GM12878 (cell line): ENCODE measurements at regions not wholly inside any gene's neighbourhood (a gene's known extent, or its start where the extent isn't known, plus 50 kb on each side); places are given as distances from the start of the nearest gene placed in this dataset.

Experiments
- ATAC-seq: fragments of 200-7000 bp; cut with Tn5 transposase; 3 replicates; pipeline ENCODE4 v1.9.1; 2020; ENCODE audit warnings: mild to moderate bottlenecking, moderate library complexity
- BruUV-seq: library from RNA; stranded (reverse); fragments of 400-500 nt; replicated peaks from 2 replicates; lab custom pipeline; 2021; lab: Mats Ljungman, UMichigan
- CTCF ChIA-PET: fragments of 300-600 bp; sonication (Branson Sonifier 250); formaldehyde crosslinking; extraction: SDS; loops from one replicate; lab custom pipeline; 2021; ENCODE audit warnings: inconsistent platforms; lab: Yijun Ruan, JAX
- POLR2A ChIA-PET: fragments of 350-600 bp; formaldehyde crosslinking; extraction: SDS; loops from one replicate; lab custom pipeline; 2021; ENCODE audit warnings: inconsistent platforms; lab: Charles Lee
- RAD21 ChIA-PET: fragments of 300-600 bp; sonication (Branson Sonifier 250); formaldehyde crosslinking; loops from one replicate; lab custom pipeline; 2023; ENCODE audit warnings: antibody characterized with exemption; ENCODE audit not compliant: unreplicated experiment; lab: Charles Lee
- SMC1A ChIA-PET: fragments of 300-600 bp; sonication (Branson Sonifier 250); formaldehyde crosslinking; loops from one replicate; lab custom pipeline; 2023; ENCODE audit not compliant: unreplicated experiment, uncharacterized antibody; lab: Charles Lee
- DNase-seq: peaks from one replicate; pipeline ENCODE4 v3.0.0-alpha.2; 2011; ENCODE audit warnings: low read depth, low spot score
- FAIRE-seq: peaks from 3 replicates; lab custom pipeline; 2011; peaks lifted over from hg19 to GRCh38; lab: Jason Lieb, UNC
- H2AFZ ChIP-seq: 2 replicates; pipeline ENCODE4 v1.6.0; 2011; ENCODE audit warnings: low read depth, low read length, control low read depth; ENCODE audit not compliant: control insufficient read depth
- H3K27ac ChIP-seq: 2 replicates; pipeline ENCODE4 v1.5.1; 2011; ENCODE audit warnings: control low read depth; ENCODE audit not compliant: control insufficient read depth, insufficient read depth
- H3K27me3 ChIP-seq, 2 experiments: replicated peaks in 1 of 2; 2 replicates each; pipeline versions ENCODE4 v1.6.0 to v1.6.1; 2011; ENCODE audit warnings: low read length in 1 of 2; ENCODE audit not compliant: control insufficient read depth in 2 of 2, insufficient read depth in 2 of 2
- H3K36me3 ChIP-seq, 2 experiments: 2 replicates each; pipeline ENCODE4 v1.5.1; 2011; ENCODE audit warnings: low read length in 1 of 2; ENCODE audit not compliant: control insufficient read depth in 2 of 2, insufficient read depth in 2 of 2
- H3K4me1 ChIP-seq: 2 replicates; pipeline ENCODE4 v1.6.1; 2011; ENCODE audit warnings: mild to moderate bottlenecking, low read length, moderate library complexity, mixed read lengths; ENCODE audit not compliant: control insufficient read depth, insufficient read depth
- H3K4me2 ChIP-seq: 2 replicates; pipeline ENCODE4 v1.6.0; 2011; ENCODE audit warnings: control low read depth; ENCODE audit not compliant: control insufficient read depth, insufficient read depth
- H3K4me3 ChIP-seq: fragments of 200-600 bp; sonication (generic); 2 replicates; pipeline ENCODE4 v1.5.1; 2016
- H3K79me2 ChIP-seq: 2 replicates; pipeline ENCODE4 v1.6.0; 2011; ENCODE audit warnings: low read length; ENCODE audit not compliant: control insufficient read depth, insufficient read depth
- H3K9ac ChIP-seq: 2 replicates; pipeline ENCODE4 v1.8.0; 2011; ENCODE audit warnings: low read length, control low read depth, mixed read lengths; ENCODE audit not compliant: control insufficient read depth, insufficient read depth
- H3K9me3 ChIP-seq: replicated peaks from 3 replicates; pipeline ENCODE4 v1.5.1; 2011; ENCODE audit warnings: mild to moderate bottlenecking, low read length; ENCODE audit not compliant: control insufficient read depth, insufficient read depth
- H4K20me1 ChIP-seq: 2 replicates; pipeline ENCODE4 v1.6.0; 2011; ENCODE audit not compliant: control insufficient read depth, insufficient read depth
- ATF7 ChIP-seq: fragments of 450-650 bp; IDR thresholded peaks from 2 replicates; pipeline ENCODE4 v1.6.1; 2016; ENCODE audit warnings: low read depth, mild to moderate bottlenecking
- BRCA1 ChIP-seq: IDR thresholded peaks from 2 replicates; pipeline ENCODE4 v1.6.1; 2011; ENCODE audit warnings: low read depth, low read length, improper control_type of control experiment
- CBFB ChIP-seq: IDR thresholded peaks from 2 replicates; pipeline ENCODE4 v1.6.1; 2016; ENCODE audit warnings: antibody characterized with exemption, low read depth
- DPF2 ChIP-seq: fragments of 450-650 bp; IDR thresholded peaks from 2 replicates; pipeline ENCODE4 v1.6.1; 2017; ENCODE audit warnings: mild to moderate bottlenecking
- EED ChIP-seq: sonication (generic); IDR thresholded peaks from 2 replicates; pipeline ENCODE4 v1.6.1; 2016; ENCODE audit warnings: antibody characterized with exemption, low read depth
- GABPA ChIP-seq: IDR thresholded peaks from 2 replicates; pipeline ENCODE4 v1.6.1; 2014; ENCODE audit warnings: antibody characterized with exemption, low read depth, mild to moderate bottlenecking, inconsistent platforms
- LARP7 ChIP-seq: fragments of 450-650 bp; IDR thresholded peaks from 2 replicates; pipeline ENCODE4 v1.6.1; 2017; ENCODE audit warnings: mild to moderate bottlenecking
- MYB ChIP-seq: fragments of 150-350 bp; IDR thresholded peaks from 2 replicates; pipeline ENCODE4 v1.6.1; 2014; ENCODE audit warnings: mild to moderate bottlenecking, low read depth, low read length, borderline replicate concordance
- POU2F2 ChIP-seq: IDR thresholded peaks from 3 replicates; pipeline ENCODE4 v1.6.1; 2011; ENCODE audit warnings: low read depth, mild to moderate bottlenecking, low read length, borderline replicate concordance
- RB1 ChIP-seq: fragments of 450-650 bp; formaldehyde crosslinking; IDR thresholded peaks from 2 replicates; pipeline ENCODE4 v1.6.1; 2017; ENCODE audit warnings: mild to moderate bottlenecking, borderline replicate concordance
- SIN3A ChIP-seq: IDR thresholded peaks from 2 replicates; pipeline ENCODE4 v1.6.1; 2012; ENCODE audit warnings: low read depth, low read length, improper control_type of control experiment
- TBL1XR1 ChIP-seq: IDR thresholded peaks from 2 replicates; pipeline ENCODE4 v1.6.1; 2012; ENCODE audit warnings: low read depth, low read length, improper control_type of control experiment
- ZBED1 ChIP-seq: IDR thresholded peaks from 2 replicates; pipeline ENCODE4 v1.6.1; 2016; ENCODE audit warnings: borderline replicate concordance
- WGBS: methylation state at CpG from one replicate; pipeline ENCODE4 v1.1.6; 2016; ENCODE audit warnings: low lambda C conversion rate; ENCODE audit not compliant: insufficient replicate concordance, insufficient coverage; ENCODE audit errors: missing lambda C conversion rate; 5-methylcytosine and 5-hydroxymethylcytosine counted together
- in situ Hi-C: fragments of 300-500 bp; cut with MboI; formaldehyde crosslinking; loops from 9 replicates; pipeline ENCODE4 v1.14.3; 2018; ENCODE audit warnings: mixed read lengths
- intact Hi-C: fragments of 100-400 bp; cut with micrococcal nuclease; formaldehyde crosslinking; loops from one replicate; pipeline ENCODE4 v1.14.2; 2022; ENCODE audit not compliant: unreplicated experiment
- TF ChIP-seq, protein P1 (sequence below): fragments of 450-650 bp; IDR thresholded peaks from 2 replicates; pipeline ENCODE4 v1.6.1; 2018; ENCODE audit warnings: mild to moderate bottlenecking, low read depth, moderate library complexity; ENCODE audit not compliant: partially characterized antibody
- TF ChIP-seq, protein P2 (sequence below): fragments of 150-350 bp; IDR thresholded peaks from 2 replicates; pipeline ENCODE4 v1.6.1; 2014; ENCODE audit warnings: mild to moderate bottlenecking, low read depth, low read length
- TF ChIP-seq, protein P3 (sequence below): fragments of 450-650 bp; IDR thresholded peaks from 2 replicates; pipeline ENCODE4 v1.6.1; 2017; ENCODE audit warnings: mild to moderate bottlenecking, moderate library complexity

DNA sequence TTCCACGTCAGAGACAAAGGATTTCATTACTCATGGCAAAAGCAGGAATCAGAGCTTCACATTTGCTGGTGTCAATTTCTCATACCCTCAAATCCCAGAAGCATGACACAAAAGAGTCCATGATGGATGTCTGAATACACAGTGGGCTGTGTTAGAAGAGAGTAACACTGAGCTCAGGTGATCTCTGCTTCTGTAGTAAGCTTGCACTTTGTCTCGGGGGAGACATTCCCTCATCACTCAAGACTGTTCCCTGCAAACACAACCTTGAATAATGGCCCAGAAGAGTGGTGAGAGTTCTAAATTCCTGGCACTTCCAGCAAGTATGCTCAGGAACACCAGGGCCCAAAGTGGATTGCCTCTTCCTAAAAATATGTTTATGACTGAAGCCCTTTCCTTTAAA is 1787.2 kb upstream of the SEL1L start (continued):
- no peak for TF ChIP-seq TBL1XR1
- no peak for TF ChIP-seq POU2F2
- no peak for TF ChIP-seq CBFB
- TF ChIP-seq, protein P1, sequence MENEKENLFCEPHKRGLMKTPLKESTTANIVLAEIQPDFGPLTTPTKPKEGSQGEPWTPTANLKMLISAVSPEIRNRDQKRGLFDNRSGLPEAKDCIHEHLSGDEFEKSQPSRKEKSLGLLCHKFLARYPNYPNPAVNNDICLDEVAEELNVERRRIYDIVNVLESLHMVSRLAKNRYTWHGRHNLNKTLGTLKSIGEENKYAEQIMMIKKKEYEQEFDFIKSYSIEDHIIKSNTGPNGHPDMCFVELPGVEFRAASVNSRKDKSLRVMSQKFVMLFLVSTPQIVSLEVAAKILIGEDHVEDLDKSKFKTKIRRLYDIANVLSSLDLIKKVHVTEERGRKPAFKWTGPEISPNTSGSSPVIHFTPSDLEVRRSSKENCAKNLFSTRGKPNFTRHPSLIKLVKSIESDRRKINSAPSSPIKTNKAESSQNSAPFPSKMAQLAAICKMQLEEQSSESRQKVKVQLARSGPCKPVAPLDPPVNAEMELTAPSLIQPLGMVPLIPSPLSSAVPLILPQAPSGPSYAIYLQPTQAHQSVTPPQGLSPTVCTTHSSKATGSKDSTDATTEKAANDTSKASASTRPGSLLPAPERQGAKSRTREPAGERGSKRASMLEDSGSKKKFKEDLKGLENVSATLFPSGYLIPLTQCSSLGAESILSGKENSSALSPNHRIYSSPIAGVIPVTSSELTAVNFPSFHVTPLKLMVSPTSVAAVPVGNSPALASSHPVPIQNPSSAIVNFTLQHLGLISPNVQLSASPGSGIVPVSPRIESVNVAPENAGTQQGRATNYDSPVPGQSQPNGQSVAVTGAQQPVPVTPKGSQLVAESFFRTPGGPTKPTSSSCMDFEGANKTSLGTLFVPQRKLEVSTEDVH: no peak
- no peak for TF ChIP-seq MYB
- no peak for TF ChIP-seq GABPA
- no peak for TF ChIP-seq EED
- no peak for TF ChIP-seq LARP7
- no peak for TF ChIP-seq ZBED1
- TF ChIP-seq SIN3A: no peak
- TF ChIP-seq RB1: no peak
- TF ChIP-seq, all 136 proteins: peak for 0

DNA sequence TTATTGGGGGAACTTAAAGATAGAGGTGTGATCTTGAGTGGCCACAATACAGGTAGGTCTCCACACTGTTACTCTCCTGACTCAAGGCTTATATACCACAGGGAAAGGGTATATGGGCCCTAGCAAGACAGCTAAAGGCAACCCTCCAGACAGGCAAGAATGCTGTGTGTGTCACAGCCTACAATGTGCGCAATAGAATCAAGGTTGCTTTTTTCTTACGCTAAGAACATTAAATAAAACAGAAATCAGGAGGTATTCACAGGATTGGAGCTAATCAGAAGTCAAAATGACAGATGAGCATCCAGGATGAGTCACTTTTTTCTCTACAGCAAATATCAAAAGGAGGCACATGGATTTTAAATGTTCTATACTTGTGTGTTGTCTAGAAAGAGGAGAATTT is 1797.9 kb upstream of the SEL1L start:
- H4K20me1 ChIP-seq: no peaks in the 10 kb centered on the region
- FAIRE-seq: no peak
- no peaks in the 10 kb centered on the region for H3K4me1 ChIP-seq
- no peak for DNase-seq
- ChIA-PET RAD21 (no interaction called here), CTCF (no interaction called here), SMC1A (no interaction called here), POLR2A (no interaction called here)
- no TSS peak for BruUV-seq
- no peak overlapping the region for H3K9ac ChIP-seq
- H3K4me2 ChIP-seq: no peak overlapping the region
- H3K4me3 ChIP-seq: no peak overlapping the region
- H3K36me3 ChIP-seq: no peaks in the 10 kb centered on the region
- H3K27me3 ChIP-seq: no peaks in the 10 kb centered on the region
- no peak for ATAC-seq
- intact Hi-C loops (no loop called here), in situ Hi-C loops (no loop called here)
- TF ChIP-seq, protein P2, sequence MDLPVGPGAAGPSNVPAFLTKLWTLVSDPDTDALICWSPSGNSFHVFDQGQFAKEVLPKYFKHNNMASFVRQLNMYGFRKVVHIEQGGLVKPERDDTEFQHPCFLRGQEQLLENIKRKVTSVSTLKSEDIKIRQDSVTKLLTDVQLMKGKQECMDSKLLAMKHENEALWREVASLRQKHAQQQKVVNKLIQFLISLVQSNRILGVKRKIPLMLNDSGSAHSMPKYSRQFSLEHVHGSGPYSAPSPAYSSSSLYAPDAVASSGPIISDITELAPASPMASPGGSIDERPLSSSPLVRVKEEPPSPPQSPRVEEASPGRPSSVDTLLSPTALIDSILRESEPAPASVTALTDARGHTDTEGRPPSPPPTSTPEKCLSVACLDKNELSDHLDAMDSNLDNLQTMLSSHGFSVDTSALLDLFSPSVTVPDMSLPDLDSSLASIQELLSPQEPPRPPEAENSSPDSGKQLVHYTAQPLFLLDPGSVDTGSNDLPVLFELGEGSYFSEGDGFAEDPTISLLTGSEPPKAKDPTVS: no peak
- TF ChIP-seq BRCA1 (no peak), ATF7 (no peak), DPF2 (no peak)
- TF ChIP-seq, protein P3, sequence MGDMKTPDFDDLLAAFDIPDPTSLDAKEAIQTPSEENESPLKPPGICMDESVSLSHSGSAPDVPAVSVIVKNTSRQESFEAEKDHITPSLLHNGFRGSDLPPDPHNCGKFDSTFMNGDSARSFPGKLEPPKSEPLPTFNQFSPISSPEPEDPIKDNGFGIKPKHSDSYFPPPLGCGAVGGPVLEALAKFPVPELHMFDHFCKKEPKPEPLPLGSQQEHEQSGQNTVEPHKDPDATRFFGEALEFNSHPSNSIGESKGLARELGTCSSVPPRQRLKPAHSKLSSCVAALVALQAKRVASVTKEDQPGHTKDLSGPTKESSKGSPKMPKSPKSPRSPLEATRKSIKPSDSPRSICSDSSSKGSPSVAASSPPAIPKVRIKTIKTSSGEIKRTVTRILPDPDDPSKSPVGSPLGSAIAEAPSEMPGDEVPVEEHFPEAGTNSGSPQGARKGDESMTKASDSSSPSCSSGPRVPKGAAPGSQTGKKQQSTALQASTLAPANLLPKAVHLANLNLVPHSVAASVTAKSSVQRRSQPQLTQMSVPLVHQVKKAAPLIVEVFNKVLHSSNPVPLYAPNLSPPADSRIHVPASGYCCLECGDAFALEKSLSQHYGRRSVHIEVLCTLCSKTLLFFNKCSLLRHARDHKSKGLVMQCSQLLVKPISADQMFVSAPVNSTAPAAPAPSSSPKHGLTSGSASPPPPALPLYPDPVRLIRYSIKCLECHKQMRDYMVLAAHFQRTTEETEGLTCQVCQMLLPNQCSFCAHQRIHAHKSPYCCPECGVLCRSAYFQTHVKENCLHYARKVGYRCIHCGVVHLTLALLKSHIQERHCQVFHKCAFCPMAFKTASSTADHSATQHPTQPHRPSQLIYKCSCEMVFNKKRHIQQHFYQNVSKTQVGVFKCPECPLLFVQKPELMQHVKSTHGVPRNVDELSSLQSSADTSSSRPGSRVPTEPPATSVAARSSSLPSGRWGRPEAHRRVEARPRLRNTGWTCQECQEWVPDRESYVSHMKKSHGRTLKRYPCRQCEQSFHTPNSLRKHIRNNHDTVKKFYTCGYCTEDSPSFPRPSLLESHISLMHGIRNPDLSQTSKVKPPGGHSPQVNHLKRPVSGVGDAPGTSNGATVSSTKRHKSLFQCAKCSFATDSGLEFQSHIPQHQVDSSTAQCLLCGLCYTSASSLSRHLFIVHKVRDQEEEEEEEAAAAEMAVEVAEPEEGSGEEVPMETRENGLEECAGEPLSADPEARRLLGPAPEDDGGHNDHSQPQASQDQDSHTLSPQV: no peak
- WGBS: 0% methylated on average over 2 of the region's 2 CpGs
- H3K9me3 ChIP-seq: no peaks in the 10 kb centered on the region
- H3K79me2 ChIP-seq: no peaks in the 10 kb centered on the region
- no peak overlapping the region for H2AFZ ChIP-seq
- no peak overlapping the region for H3K27ac ChIP-seq
